HEK293T (cell line): ENCODE measurements at regions not wholly inside any gene's neighbourhood (a gene's known extent, or its start where the extent isn't known, plus 50 kb on each side); places are given as distances from the start of the nearest gene placed in this dataset.

Experiments
- CTCF ChIA-PET: fragments of 350-600 bp; formaldehyde crosslinking; extraction: SDS; loops from one replicate; lab custom pipeline; 2021; ENCODE audit warnings: antibody characterized with exemption, inconsistent platforms; lab: Yijun Ruan, JAX
- POLR2A ChIA-PET: fragments of 350-600 bp; formaldehyde crosslinking; extraction: SDS; loops from one replicate; lab custom pipeline; 2020; ENCODE audit warnings: antibody characterized with exemption, inconsistent platforms; lab: Yijun Ruan, JAX
- DNase-seq: peaks from one replicate; pipeline ENCODE4 v3.0.0; 2012; ENCODE audit warnings: mixed read lengths; ENCODE audit errors: extremely low spot score
- ARNT ChIP-seq: fragments of 450-650 bp; IDR thresholded peaks from 2 replicates; pipeline ENCODE4 v1.6.1; 2017; ENCODE audit warnings: mild to moderate bottlenecking
- BHLHE40 ChIP-seq: fragments of 450-650 bp; IDR thresholded peaks from 2 replicates; pipeline ENCODE4 v1.6.1; 2016; ENCODE audit warnings: mild to moderate bottlenecking, moderate library complexity, borderline replicate concordance
- CTBP1 ChIP-seq: fragments of 450-650 bp; IDR thresholded peaks from 2 replicates; pipeline ENCODE4 v1.6.1; 2016; ENCODE audit warnings: borderline replicate concordance
- ELF4 ChIP-seq: fragments of 450-650 bp; IDR thresholded peaks from 2 replicates; pipeline ENCODE4 v1.6.1; 2017; ENCODE audit warnings: antibody characterized with exemption
- FOXA1 ChIP-seq: fragments of 450-650 bp; IDR thresholded peaks from 2 replicates; pipeline ENCODE4 v1.6.1; 2016; ENCODE audit warnings: mild to moderate bottlenecking
- FOXK2 ChIP-seq: fragments of 450-650 bp; IDR thresholded peaks from 2 replicates; pipeline ENCODE4 v1.6.1; 2016; ENCODE audit warnings: mild to moderate bottlenecking
- FOXM1 ChIP-seq: fragments of 450-650 bp; IDR thresholded peaks from 2 replicates; pipeline ENCODE4 v1.6.1; 2017; ENCODE audit warnings: mild to moderate bottlenecking, borderline replicate concordance
- HDGF ChIP-seq: fragments of 450-650 bp; IDR thresholded peaks from 2 replicates; pipeline ENCODE4 v1.6.1; 2017; ENCODE audit warnings: antibody characterized with exemption, borderline replicate concordance
- L3MBTL2 ChIP-seq: fragments of 450-650 bp; conservative IDR thresholded peaks from 2 replicates; pipeline ENCODE4 v1.6.1; 2016; ENCODE audit warnings: mild to moderate bottlenecking
- LEF1 ChIP-seq: fragments of 450-650 bp; IDR thresholded peaks from 2 replicates; pipeline ENCODE4 v1.6.1; 2017; ENCODE audit warnings: mild to moderate bottlenecking, borderline replicate concordance
- NFRKB ChIP-seq: fragments of 450-650 bp; IDR thresholded peaks from 2 replicates; pipeline ENCODE4 v1.6.1; 2016; ENCODE audit warnings: mild to moderate bottlenecking, moderate library complexity
- PKNOX1 ChIP-seq: fragments of 450-650 bp; IDR thresholded peaks from 2 replicates; pipeline ENCODE4 v1.6.1; 2016
- SP1 ChIP-seq: fragments of 450-650 bp; IDR thresholded peaks from 2 replicates; pipeline ENCODE4 v1.6.1; 2017
- SUZ12 ChIP-seq: fragments of 450-650 bp; IDR thresholded peaks from 2 replicates; pipeline ENCODE4 v1.6.1; 2016; ENCODE audit warnings: mild to moderate bottlenecking
- TARDBP ChIP-seq: fragments of 450-650 bp; IDR thresholded peaks from 2 replicates; pipeline ENCODE4 v1.6.1; 2016
- ZNF384 ChIP-seq: fragments of 450-650 bp; IDR thresholded peaks from 2 replicates; pipeline ENCODE4 v1.6.1; 2016

GRCh38 chr10:131769571-131770410, 131.0 kb upstream of the PPP2R2D start:
- POLR2A ChIA-PET: no interaction called here
- DNase-seq: no peak
- TF ChIP-seq SUZ12 (no peak), FOXK2 (no peak)
- CTCF ChIA-PET: no interaction called here

GRCh38 chr10:131770946-131771633, 129.7 kb upstream of the PPP2R2D start:
- no peak for TF ChIP-seq ZNF384
- no peak for TF ChIP-seq PKNOX1
- no peak for TF ChIP-seq HDGF
- TF ChIP-seq LEF1: no peak
- TF ChIP-seq FOXM1: no peak
- TF ChIP-seq L3MBTL2: no peak
- TF ChIP-seq FOXK2: no peak
- TF ChIP-seq NFRKB: no peak
- no peak for DNase-seq
- POLR2A ChIA-PET: no interaction called here
- CTCF ChIA-PET: no interaction called here

- ChIA-PET CTCF (no interaction called here), POLR2A (no interaction called here)
- DNase-seq: no peak
- TF ChIP-seq ARNT: no peak
- no peak for TF ChIP-seq SP1
- TF ChIP-seq TARDBP: no peak
- no peak for TF ChIP-seq PKNOX1
- TF ChIP-seq BHLHE40: no peak
- TF ChIP-seq NFRKB: no peak
- no peak for TF ChIP-seq CTBP1
- TF ChIP-seq ZNF384: no peak
- TF ChIP-seq ELF4: no peak
Measured at GRCh38 chr10:131771634-131772358, 129.0 kb upstream of the PPP2R2D start.

GRCh38 chr10:131772441-131772840, 128.4 kb upstream of the PPP2R2D start:
- no peak for DNase-seq
- ChIA-PET POLR2A (no interaction called here), CTCF (no interaction called here)
- TF ChIP-seq NFRKB: no peak
- no peak for TF ChIP-seq SP1
- no peak for TF ChIP-seq L3MBTL2
- no peak for TF ChIP-seq ARNT
- TF ChIP-seq HDGF: no peak
- no peak for TF ChIP-seq FOXA1

- POLR2A ChIA-PET: no interaction called here
- TF ChIP-seq ELF4 (no peak), FOXK2 (no peak), ARNT (no peak), BHLHE40 (no peak), L3MBTL2 (0 out of 2 replicates have a peak, but pooled peaks have one; percentile 33)
- CTCF ChIA-PET: no interaction called here
- DNase-seq: no peak
Measured at GRCh38 chr10:131773370-131774343, 127.2 kb upstream of the PPP2R2D start.

- DNase-seq: no peak
- no peak for TF ChIP-seq LEF1
- no peak for TF ChIP-seq ARNT
- TF ChIP-seq HDGF: no peak
- TF ChIP-seq TARDBP: no peak
- no peak for TF ChIP-seq ELF4
- TF ChIP-seq FOXM1: no peak
- ChIA-PET POLR2A (no interaction called here), CTCF (no interaction called here)
Measured at GRCh38 chr10:131774681-131775085, 126.1 kb upstream of the PPP2R2D start.

- no peak for TF ChIP-seq SP1
- TF ChIP-seq ARNT: no peak
- no peak for TF ChIP-seq LEF1
- TF ChIP-seq ZNF384: no peak
- TF ChIP-seq HDGF: no peak
- no peak for TF ChIP-seq TARDBP
- no peak for TF ChIP-seq ELF4
- TF ChIP-seq PKNOX1: no peak
- no peak for TF ChIP-seq FOXM1
- no peak for TF ChIP-seq CTBP1
- no peak for TF ChIP-seq FOXK2
- no peak for TF ChIP-seq NFRKB
- TF ChIP-seq L3MBTL2: no peak
- no peak for TF ChIP-seq BHLHE40
- TF ChIP-seq SUZ12: no peak
- no peak for TF ChIP-seq FOXA1
- ChIA-PET POLR2A (no interaction called here), CTCF (no interaction called here)
- DNase-seq: no peak
Measured at GRCh38 chr10:131775433-131775832, 125.4 kb upstream of the PPP2R2D start.
